ENCODE measurements at regions not wholly inside any gene's neighbourhood (a gene's known extent, or its start where the extent isn't known, plus 50 kb on each side); places are given as distances from the start of the nearest gene placed in this dataset.

DNA sequence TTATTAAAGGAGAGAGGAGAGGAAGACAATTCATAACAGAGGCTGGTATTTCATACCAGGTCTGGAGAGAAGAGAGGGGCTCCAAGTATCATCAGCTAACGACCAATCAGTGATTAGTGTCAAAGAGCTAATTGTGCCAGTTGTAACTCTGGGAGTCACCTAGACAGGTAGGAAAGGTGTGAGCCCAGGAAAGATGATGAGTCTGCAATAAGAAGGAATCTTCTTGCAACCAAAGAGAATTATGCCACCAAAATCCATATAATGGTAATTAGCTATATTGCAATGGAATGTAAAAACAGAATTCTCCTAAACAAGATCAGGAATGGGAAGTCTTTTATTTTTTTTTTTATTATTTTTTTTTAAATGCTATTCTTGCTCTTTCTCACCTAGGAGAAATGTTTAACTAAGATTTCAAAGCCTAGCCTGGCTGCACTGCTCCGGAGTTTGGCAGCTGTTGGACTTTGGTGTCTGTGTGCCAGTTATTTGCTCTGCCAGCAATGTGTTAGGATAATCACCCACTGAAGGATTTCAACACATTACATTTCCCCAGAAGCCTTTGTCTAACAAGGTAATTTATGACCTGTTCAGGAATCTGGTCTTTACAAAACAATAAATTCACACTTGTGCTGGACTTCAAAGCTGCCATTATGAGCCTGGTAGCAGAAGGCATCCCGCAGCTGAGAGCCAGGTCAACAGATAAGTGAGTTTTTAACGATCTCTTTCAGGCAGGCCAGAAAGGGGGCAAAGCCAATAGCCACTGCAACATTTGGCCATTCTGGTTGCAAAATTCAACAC is 89.4 kb downstream of the FOXB1 start:
- TF ChIP-seq POLR2A (IDR thresholded peaks at IDR 0.05) = no peak
- TF ChIP-seq, protein P1, sequence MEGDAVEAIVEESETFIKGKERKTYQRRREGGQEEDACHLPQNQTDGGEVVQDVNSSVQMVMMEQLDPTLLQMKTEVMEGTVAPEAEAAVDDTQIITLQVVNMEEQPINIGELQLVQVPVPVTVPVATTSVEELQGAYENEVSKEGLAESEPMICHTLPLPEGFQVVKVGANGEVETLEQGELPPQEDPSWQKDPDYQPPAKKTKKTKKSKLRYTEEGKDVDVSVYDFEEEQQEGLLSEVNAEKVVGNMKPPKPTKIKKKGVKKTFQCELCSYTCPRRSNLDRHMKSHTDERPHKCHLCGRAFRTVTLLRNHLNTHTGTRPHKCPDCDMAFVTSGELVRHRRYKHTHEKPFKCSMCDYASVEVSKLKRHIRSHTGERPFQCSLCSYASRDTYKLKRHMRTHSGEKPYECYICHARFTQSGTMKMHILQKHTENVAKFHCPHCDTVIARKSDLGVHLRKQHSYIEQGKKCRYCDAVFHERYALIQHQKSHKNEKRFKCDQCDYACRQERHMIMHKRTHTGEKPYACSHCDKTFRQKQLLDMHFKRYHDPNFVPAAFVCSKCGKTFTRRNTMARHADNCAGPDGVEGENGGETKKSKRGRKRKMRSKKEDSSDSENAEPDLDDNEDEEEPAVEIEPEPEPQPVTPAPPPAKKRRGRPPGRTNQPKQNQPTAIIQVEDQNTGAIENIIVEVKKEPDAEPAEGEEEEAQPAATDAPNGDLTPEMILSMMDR (IDR thresholded peaks at IDR 0.05) = no peak
